ENCODE measurements at regions not wholly inside any gene's neighbourhood (a gene's known extent, or its start where the extent isn't known, plus 50 kb on each side); places are given as distances from the start of the nearest gene placed in this dataset.
A peak's percentile ranks its signal among the peaks of the same experiment; 100 is the strongest.

DNA sequence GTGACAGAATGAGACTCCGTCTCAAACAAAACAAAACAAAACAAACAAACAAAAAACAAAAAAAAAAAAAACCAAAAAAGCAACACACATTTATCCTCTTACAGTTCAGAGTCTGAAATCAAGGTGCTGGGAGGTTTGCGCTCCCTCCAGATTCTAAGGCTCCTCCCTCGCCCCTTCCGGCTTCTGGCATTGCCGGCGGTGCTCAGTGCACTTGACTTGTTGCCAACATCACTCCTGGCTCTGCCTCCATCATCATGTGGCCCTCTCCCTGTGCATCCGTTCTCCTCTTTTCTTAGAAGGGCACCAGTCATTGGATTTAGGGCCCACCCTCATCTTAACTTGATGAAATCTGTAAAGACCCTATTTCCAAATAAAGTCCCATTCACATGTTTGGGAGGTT, 73.8 kb downstream of the RBFOX3 start:
- Histone ChIP-seq H3K9me3 (no peaks in the 10 kb centered on the region), H3K4me3 (no peak overlapping the region), H3K27ac (no peak overlapping the region), H3K4me1 (no peaks in the 10 kb centered on the region), H3K27me3 (ENCODE audit: low read depth) (peaks cover 9% of the 10 kb centered on the region), H3K36me3 (no peaks in the 10 kb centered on the region)
- TF ChIP-seq, protein P1, sequence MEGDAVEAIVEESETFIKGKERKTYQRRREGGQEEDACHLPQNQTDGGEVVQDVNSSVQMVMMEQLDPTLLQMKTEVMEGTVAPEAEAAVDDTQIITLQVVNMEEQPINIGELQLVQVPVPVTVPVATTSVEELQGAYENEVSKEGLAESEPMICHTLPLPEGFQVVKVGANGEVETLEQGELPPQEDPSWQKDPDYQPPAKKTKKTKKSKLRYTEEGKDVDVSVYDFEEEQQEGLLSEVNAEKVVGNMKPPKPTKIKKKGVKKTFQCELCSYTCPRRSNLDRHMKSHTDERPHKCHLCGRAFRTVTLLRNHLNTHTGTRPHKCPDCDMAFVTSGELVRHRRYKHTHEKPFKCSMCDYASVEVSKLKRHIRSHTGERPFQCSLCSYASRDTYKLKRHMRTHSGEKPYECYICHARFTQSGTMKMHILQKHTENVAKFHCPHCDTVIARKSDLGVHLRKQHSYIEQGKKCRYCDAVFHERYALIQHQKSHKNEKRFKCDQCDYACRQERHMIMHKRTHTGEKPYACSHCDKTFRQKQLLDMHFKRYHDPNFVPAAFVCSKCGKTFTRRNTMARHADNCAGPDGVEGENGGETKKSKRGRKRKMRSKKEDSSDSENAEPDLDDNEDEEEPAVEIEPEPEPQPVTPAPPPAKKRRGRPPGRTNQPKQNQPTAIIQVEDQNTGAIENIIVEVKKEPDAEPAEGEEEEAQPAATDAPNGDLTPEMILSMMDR (IDR thresholded peaks at IDR 0.05): no peak
- ATAC-seq: no peak
- peak; percentile 13 for DNase-seq
- intact Hi-C loops (cut with DNase I): no loop called here

DNA sequence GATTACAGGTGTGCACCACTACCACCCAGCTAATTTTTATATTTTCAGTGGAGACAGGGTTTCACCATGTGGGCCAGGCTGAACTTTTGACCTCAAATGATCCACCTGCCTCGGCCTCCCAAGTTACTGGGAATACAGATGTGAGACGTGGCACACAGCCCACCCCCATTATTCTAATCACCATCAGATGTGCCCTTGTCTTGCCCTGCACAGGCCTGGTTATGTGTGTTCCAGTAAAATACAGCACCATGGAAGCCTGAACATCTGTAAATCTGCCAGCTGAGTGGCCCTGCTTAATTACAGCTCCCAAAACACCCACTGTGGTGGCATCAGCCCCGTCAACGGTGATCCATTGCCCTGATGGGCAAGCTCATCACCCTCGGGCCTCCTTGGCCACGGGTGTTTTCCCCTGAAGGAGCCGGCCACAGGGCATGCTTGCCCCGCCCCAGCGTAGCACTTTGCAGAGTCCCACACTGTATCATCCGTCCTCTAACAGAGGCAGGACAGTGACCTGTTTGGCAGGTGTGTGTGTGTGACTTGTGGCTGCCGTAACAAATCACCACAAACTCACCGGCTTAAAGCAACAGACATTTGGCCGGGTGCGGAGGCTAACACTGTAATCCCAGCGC, 74.5 kb downstream of the RBFOX3 start:
- TF ChIP-seq, protein P1 (IDR thresholded peaks at IDR 0.05): no peak

DNA sequence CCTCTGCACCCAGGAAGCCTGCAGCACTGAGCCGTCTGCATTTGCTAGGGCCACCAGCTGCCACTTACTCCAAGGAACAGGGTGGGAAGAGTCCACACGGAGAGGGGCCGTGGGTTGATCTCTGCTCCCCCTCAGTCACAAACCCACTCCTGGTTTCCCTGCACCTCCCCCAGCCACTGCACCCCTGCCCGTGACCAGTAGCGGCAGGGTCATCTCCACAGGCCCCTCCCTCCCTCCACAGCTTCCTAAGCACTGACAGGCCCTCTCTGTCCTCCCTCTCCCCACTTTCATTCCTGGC, 75.2 kb downstream of the RBFOX3 start:
- Histone ChIP-seq H3K36me3 (no peaks in the 10 kb centered on the region), H3K27me3 (ENCODE audit: low read depth) (peaks cover 17% of the 10 kb centered on the region), H3K27ac (no peak overlapping the region), H3K4me3 (no peak overlapping the region), H3K4me1 (no peaks in the 10 kb centered on the region), H3K9me3 (no peaks in the 10 kb centered on the region)
- TF ChIP-seq, protein P1 (IDR thresholded peaks at IDR 0.05): no peak
- intact Hi-C loops (cut with DNase I): no loop called here
- ATAC-seq (no peak), DNase-seq (peak; percentile 20)

More for the DNA sequence above, 74.5 kb downstream of the RBFOX3 start:
- H3K27me3 ChIP-seq (ENCODE audit: low read depth): peaks cover 12% of the 10 kb centered on the region
- ATAC-seq (no peak), DNase-seq (peak; percentile 28)
- intact Hi-C loops (cut with DNase I): no loop called here
- no peaks in the 10 kb centered on the region for H3K4me1 ChIP-seq
- no peak overlapping the region for H3K4me3 ChIP-seq
- no peaks in the 10 kb centered on the region for H3K9me3 ChIP-seq
- H3K36me3 ChIP-seq: no peaks in the 10 kb centered on the region
- H3K27ac ChIP-seq: no peak overlapping the region

DNA sequence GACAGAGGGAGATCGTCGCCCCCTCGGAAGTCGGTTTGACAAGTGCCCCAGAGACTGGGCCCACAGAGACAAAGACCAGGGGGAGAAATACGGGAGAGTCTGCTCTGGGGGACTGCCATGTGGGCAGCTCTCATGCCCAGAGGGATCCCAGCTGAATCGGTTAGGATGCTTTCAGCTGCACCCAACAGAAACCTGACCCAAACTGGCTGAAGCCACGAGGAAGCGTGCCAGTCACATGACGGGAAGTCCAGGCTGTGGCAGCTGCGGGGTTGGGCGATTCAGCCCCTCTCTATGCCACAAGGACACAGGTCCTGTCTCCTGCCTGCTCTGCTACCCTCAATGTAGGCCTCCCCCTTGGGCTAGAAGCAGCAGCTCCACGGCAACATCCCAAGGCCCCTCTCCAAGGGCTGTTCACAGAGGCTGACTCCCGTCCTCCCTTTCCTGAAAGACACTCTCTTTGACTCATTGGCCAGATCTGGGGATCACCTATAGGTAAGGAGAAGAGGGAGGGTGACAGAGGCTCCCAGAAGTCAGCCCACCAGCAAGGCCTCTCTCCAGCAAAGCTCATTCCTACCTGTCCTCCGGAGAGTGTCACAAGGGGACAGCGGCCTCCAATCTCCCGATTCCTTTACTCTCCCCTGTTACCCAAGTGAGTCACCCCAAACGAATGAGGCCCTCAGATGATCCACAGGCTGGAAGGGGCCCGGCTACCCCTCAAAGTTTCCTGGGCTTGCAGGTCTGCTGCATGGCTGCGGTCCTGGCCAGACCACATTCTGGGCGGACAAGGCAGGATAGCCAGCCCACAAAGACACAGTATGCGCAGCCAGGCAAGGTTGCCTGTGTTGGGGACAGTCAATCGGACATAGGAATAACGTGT, 75.8 kb downstream of the RBFOX3 start:
- H3K4me3 ChIP-seq: no peak overlapping the region
- H3K36me3 ChIP-seq: no peaks in the 10 kb centered on the region
- intact Hi-C loops (cut with DNase I): no loop called here
- H3K9me3 ChIP-seq: no peaks in the 10 kb centered on the region
- DNase-seq: peak; percentile 19
- ATAC-seq: no peak
- H3K4me1 ChIP-seq: no peaks in the 10 kb centered on the region
- H3K27ac ChIP-seq: no peak overlapping the region
- peaks cover 17% of the 10 kb centered on the region for H3K27me3 ChIP-seq (ENCODE audit: low read depth)
- TF ChIP-seq, protein P1 (IDR thresholded peaks at IDR 0.05): no peak

DNA sequence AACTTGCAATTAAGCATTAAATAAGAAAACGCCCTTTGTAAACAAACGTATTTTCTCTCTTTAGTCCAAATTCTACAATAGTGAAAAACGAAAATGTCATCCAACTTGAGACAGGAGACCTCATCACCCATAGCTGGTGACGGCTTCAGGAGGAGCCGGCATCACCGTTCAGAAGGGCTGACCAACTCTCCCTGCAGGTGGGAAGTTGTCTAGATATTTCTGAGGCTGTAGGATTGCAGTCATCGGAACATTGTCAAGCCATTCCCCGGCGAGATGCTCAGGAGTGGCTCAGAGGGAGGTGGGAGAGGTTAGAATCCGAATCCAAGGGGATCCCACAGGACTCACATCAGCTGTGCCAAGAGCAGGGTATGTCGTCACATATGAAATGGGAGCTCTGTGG, 76.7 kb downstream of the RBFOX3 start:
- Histone ChIP-seq H3K27me3 (ENCODE audit: low read depth) (peaks cover 17% of the 10 kb centered on the region), H3K36me3 (no peaks in the 10 kb centered on the region)
- TF ChIP-seq, protein P1 (IDR thresholded peaks at IDR 0.05): no peak

More for the DNA sequence above, 76.7 kb downstream of the RBFOX3 start:
- H3K4me1 ChIP-seq: no peaks in the 10 kb centered on the region
- ATAC-seq (no peak), DNase-seq (no peak)
- H3K9me3 ChIP-seq: no peaks in the 10 kb centered on the region
- H3K27ac ChIP-seq: no peak overlapping the region
- intact Hi-C loops (cut with DNase I): no loop called here
- no peak overlapping the region for H3K4me3 ChIP-seq

All from lower lobe of right lung (tissue), 2 donors.